HCT116 (cell line): ENCODE measurements at regions not wholly inside any gene's neighbourhood (a gene's known extent, or its start where the extent isn't known, plus 50 kb on each side); places are given as distances from the start of the nearest gene placed in this dataset.

Experiments
- CTCF ChIP-seq, 3 experiments: fragments of 200-600 bp in 1 of 3; sonication (generic) in 1 of 3; IDR thresholded peaks in 2 of 3; conservative IDR thresholded peaks in 1 of 3; 2 replicates each; pipeline ENCODE4 v1.5.1; 2012 to 2017; ENCODE audit warnings: low read depth in 2 of 3, low read length in 2 of 3, antibody characterized with exemption in 1 of 3, borderline replicate concordance in 1 of 3, control low read depth in 1 of 3, mild to moderate bottlenecking in 1 of 3, mixed read lengths in 1 of 3, mixed run types in 1 of 3, moderate library complexity in 1 of 3; ENCODE audit not compliant: insufficient read depth in 1 of 3
- EZH2 ChIP-seq: fragments of 200-600 bp; sonication (generic); IDR thresholded peaks from 2 replicates; pipeline ENCODE4 v1.6.1; 2017; ENCODE audit warnings: antibody characterized with exemption, mixed run types
- EZH2phosphoT487 ChIP-seq: fragments of 200-600 bp; IDR thresholded peaks from 2 replicates; pipeline ENCODE4 v1.6.1; 2018; ENCODE audit warnings: antibody characterized with exemption, borderline replicate concordance
- FOSL1 ChIP-seq: IDR thresholded peaks from 2 replicates; pipeline ENCODE4 v1.6.1; 2012; ENCODE audit warnings: low read depth
- POLR2A ChIP-seq: IDR thresholded peaks from 2 replicates; pipeline ENCODE4 v1.7.0; 2011; ENCODE audit warnings: borderline replicate concordance; ENCODE audit not compliant: insufficient read depth, insufficient read length; ENCODE audit errors: extremely low read depth
- POLR2AphosphoS5 ChIP-seq: IDR thresholded peaks from 2 replicates; pipeline ENCODE4 v1.6.1; 2011; ENCODE audit warnings: mild to moderate bottlenecking, low read depth, low read length, moderate library complexity

GRCh38 chr12:130070126-130070611 is 92.1 kb upstream of the FZD10 start:
- TF ChIP-seq EZH2phosphoT487 = no peak
- no peak for TF ChIP-seq EZH2
- TF ChIP-seq CTCF (IDR thresholded peaks at IDR 0.05 in 2 of 3, conservative IDR thresholded peaks at IDR 0.05 in 1 of 3; ENCODE audit: borderline replicate concordance in 1 of 3, insufficient read depth in 1 of 3, low read depth in 2 of 3, low read length in 2 of 3) = no peak
- no peak for TF ChIP-seq POLR2A
- no peak for TF ChIP-seq POLR2AphosphoS5
- no peak for TF ChIP-seq FOSL1
